OCI-LY1 (cell line): ENCODE measurements at regions not wholly inside any gene's neighbourhood (a gene's known extent, or its start where the extent isn't known, plus 50 kb on each side); places are given as distances from the start of the nearest gene placed in this dataset.

Experiments
- CTCF ChIP-seq: fragments of 200-600 bp; sonication (generic), shearing (Covaris generic); IDR thresholded peaks from 2 replicates; pipeline ENCODE4 v1.5.1; 2017; ENCODE audit warnings: mild to moderate bottlenecking, antibody characterized with exemption, low read length, moderate library complexity, mixed read lengths
- EZH2 ChIP-seq: fragments of 200-600 bp; sonication (generic), shearing (Covaris generic); IDR thresholded peaks from 2 replicates; pipeline ENCODE4 v1.8.0; 2017; ENCODE audit warnings: borderline replicate concordance, mixed run types, mild to moderate bottlenecking, antibody characterized with exemption, low read length, moderate library complexity, mixed read lengths

GRCh38 chr1:30048905-30049304, 674.5 kb downstream of the MATN1 start:
- TF ChIP-seq CTCF: no peak
- TF ChIP-seq EZH2: no peak
